Sigmoid colon (tissue), 4 donors: ENCODE measurements at regions not wholly inside any gene's neighbourhood (a gene's known extent, or its start where the extent isn't known, plus 50 kb on each side); places are given as distances from the start of the nearest gene placed in this dataset.

Experiments used
- CTCF ChIP-seq, 4 experiments: fragments of 450-650 bp in 3 of 4; fragments of 200-600 bp in 1 of 4; IDR thresholded peaks; one replicate each; pipeline ENCODE4 v1.5.1; 2016 to 2019; ENCODE audit warnings: antibody characterized with exemption in 4 of 4, mild to moderate bottlenecking in 3 of 4, moderate library complexity in 2 of 4
- EP300 ChIP-seq, 4 donors: sonication (generic); formaldehyde crosslinking; IDR thresholded peaks; one replicate each; pipeline ENCODE4 v1.6.1; 2017; ENCODE audit warnings: antibody characterized with exemption in 4 of 4
- POLR2A ChIP-seq, 2 donors: fragments of 450-650 bp; IDR thresholded peaks; one replicate each; pipeline ENCODE4 v1.6.1; 2016; ENCODE audit warnings: antibody characterized with exemption in 2 of 2, mild to moderate bottlenecking in 2 of 2, moderate library complexity in 2 of 2
- POLR2AphosphoS5 ChIP-seq, 4 donors: sonication (generic); formaldehyde crosslinking; IDR thresholded peaks; one replicate each; pipeline ENCODE4 v1.6.1; 2017; ENCODE audit warnings: antibody characterized with exemption in 4 of 4

GRCh38 chr21:27793901-27794300 lies 827.0 kb upstream of the ADAMTS5 start:
- TF ChIP-seq CTCF (IDR thresholded peaks at IDR 0.05) (no peak), EP300 (IDR thresholded peaks at IDR 0.05) (no peak), POLR2A (IDR thresholded peaks at IDR 0.05) (no peak), POLR2AphosphoS5 (IDR thresholded peaks at IDR 0.05) (no peak)
